ENCODE measurements at regions not wholly inside any gene's neighbourhood (a gene's known extent, or its start where the extent isn't known, plus 50 kb on each side); places are given as distances from the start of the nearest gene placed in this dataset.

GRCh38 chr11:45435706-45436105 lies 149.6 kb upstream of the SYT13 start:
- DNase-seq = no peak

DNA sequence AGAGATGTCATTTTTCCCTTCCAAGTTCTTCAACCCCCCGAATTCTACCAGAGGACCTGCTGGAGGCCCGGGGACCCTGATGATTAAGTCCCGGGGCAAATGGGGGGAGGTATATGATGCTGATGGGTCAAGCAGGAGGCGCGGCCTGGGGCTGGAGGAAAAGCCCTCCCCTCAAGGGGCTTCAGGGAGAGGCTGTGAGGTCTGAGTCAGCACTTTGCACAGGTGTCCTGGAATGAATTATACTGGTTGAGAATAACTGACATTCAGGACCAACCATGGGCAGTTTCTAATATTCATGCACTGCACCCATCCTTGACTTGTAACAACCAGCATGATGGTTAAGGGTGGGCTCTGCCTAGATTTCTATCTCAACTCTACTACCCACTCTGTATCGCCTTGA lies 146.8 kb upstream of the SYT13 start:
- DNase-seq = no peak

GRCh38 chr11:45432100-45432499 lies 146.0 kb upstream of the SYT13 start:
- DNase-seq = no peak

DNA sequence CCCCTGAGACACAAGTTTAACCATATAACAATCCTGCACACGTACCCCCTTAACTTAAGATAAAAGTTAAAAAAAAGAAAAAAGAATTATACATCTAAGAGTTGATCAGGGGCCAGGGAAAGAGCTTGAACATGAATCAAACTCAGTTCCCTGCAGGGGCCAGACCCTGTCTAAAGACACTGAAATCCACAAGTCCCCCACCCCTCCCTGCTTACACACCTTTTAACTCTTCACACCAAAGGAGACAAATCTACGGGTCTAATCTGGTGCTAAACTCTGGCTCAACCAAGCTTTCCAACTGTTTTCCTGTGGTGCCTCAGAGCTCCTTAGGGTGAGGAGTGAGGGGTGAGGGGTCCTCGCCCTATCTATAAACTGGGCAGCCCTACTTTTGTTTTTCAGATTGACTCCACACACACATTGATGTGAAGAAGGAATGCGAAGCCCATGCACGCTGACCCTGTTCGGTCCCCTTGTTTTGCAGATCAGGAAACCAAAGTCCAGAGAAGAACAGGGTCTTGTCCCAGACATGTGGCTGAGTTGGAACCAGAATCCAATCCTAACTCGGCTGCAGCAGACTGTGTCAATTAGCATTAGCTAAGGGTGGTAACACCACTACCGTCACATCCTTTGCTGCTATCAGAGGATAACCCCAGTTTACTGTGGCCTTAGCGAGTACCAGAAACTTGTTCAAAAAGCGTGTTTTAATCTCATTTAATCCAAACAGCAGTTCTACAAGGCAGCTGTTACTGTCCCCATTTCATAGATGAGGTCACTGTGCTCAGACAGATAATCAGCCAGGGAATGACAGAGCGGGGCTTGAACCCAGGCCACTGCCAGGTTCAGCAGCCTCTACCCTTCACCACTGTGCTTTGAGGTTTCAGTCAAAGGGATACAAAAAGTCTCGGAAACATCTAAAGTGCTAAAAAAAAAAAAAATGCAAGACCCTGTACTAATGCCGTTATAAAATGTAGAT lies 145.2 kb upstream of the SYT13 start:
- no peak for DNase-seq

DNA sequence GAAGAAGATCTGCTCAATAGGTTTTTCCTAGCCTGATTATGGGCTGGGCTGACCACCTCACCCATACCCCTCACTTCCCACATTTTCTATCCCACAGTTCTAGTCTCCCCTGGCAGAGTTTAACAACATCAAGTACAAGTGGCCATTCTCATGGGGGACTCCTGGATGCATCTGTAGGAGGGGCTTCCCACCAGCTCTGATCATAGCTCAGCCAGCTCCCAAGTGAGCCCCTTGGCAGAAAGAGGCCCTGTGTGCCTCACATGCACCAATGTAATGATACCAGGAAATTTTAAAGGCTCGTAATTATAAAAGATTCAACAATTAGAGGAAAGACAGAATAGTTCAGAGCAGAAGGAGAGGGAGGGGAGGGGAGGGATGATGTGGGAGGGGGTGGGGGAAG lies 144.2 kb upstream of the SYT13 start:
- no peak for DNase-seq

DNA sequence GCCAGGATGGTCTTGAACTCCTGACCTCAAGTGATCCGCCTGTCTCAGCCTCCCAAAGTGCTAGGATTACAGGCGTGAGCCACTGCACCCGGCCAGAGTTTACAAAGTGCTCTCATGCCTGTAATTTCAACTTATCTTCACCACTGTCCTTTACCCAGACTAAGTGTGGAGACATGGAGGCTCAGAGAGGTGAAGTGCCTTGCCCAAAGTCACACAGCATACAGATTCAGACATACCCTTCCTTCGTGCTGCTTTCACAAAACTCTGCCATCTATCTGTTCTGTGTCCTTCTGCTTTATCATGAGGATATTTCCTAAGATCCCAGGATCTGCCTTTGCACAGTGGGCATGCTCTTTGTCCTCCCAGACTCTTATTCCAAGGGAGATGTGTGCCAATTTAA lies 143.6 kb upstream of the SYT13 start:
- DNase-seq = no peak

GRCh38 chr11:45428541-45429230 lies 142.5 kb upstream of the SYT13 start:
- no peak for DNase-seq

GRCh38 chr11:45428116-45428515 lies 142.0 kb upstream of the SYT13 start:
- DNase-seq = no peak

GRCh38 chr11:45424411-45425180 lies 138.5 kb upstream of the SYT13 start:
- DNase-seq = no peak

GRCh38 chr11:45423475-45424120 lies 137.5 kb upstream of the SYT13 start:
- no peak for DNase-seq

- no peak for DNase-seq
These were observed 136.9 kb upstream of the SYT13 start for GRCh38 chr11:45423036-45423435.

- DNase-seq = no peak
These were observed 127.9 kb upstream of the SYT13 start for GRCh38 chr11:45414088-45414487.

DNA sequence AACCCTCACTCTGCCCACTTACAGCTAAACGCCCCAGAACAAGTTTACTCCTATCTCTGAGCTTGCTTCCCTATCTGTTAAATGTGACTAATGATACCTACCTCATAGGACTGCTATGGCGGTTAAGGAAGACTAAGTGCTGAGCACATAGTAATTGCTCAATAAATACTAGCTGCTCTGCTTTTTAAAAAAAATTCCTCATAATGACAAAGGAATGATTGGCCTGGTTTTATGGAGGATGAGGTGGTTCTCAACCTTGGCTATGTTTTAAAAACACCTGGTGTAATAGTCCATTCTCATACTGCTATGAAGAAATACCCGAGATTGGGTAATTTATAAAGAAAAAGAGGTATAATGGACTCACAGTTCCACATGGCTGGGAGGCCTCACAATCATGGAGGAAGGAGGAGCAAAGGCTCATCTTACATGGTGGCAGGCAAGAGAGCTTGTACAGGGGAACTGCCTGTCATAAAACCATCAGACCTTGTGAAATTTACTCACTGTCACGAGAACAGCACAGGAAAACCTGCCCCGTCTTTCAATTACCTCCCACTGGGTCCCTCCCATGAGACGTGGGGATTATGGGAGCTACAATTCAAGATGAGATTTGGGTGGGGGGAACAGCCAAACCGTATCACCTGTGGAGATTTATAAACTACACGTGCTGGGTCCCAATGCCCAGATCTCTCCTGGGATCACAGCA lies 127.2 kb upstream of the SYT13 start:
- DNase-seq = no peak

DNA sequence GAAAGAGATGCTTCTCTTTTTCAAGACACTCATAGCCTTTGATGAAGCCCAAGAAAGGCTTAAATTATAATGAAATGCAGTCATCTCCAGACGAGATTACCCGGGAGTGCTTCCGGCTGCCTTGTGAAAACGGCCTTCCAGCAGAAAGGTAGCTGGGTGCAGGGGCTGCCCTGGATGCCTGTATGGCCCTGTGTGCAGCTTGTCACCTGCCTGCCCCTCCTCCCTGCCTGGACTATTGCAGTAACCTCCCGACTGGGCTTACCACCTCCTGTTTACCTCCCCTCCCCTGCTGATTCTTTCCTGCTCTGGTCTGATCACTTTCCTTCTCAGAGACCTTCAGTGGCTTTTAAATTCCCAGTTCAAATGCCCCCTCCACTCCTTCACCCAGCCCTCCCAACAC lies 126.4 kb upstream of the SYT13 start:
- DNase-seq = no peak

DNA sequence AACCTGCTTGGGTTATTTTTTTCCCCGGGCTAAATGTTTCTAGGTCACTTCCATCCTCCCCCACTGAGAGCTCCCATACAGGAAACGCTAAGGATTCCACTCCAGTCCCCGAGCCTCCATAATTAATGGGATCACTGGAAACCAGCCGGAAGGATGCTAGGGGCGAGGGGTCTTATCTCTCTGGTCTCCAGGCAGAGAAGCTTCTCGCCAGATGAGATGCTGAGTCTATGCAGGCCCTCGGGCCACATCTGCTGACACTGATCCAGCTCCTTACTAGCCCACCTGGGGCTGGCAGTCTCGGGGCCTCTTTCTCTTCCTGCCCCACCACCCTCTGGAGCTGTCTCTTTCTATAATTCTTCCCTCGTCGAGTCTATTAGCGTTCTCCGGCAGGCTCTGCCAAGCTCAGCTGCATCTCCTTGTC lies 125.9 kb upstream of the SYT13 start:
- no peak for DNase-seq

- DNase-seq = no peak
These were observed 125.2 kb upstream of the SYT13 start for GRCh38 chr11:45411228-45411946.

DNA sequence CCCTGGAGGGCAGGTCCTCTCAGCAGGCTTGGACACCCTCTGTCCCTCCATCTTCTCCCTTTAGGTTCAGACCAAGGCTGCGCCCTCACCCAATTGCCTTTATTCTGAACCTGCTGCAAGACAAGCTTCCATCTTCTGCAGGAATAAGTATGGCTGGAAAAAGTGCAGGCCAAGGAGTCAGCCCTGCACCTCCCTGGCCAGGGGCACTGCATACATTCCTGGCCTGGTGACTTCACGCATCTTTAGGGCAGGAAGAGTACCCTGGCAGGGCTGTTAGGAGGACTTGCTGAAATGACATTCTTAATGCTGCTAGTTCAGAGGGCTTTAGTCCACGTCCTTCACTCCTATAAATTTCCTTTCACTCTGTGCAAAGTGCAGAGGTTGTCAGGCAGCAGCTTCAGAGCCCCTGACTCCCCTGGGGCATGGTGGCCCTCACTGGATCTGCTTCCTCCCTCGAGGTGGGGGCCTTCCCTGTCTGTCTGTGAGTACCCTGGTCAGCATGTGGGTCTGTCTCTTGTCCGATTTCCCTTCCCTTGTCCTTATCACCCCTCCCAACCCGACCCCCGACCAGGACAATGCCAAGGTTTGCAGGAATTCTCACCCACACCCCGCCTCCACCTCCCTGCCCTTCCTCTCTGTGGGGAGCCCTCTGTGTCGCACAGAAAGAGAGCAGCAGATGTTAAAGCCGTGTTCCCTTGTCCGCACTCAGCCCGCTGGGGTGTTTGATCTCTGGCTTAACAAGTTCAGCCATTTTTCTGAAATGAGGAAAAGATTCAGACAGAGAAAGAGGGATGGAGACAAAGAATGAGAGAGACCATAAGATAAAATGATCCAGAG lies 124.5 kb upstream of the SYT13 start:
- DNase-seq = no peak

GRCh38 chr11:45409587-45409986 lies 123.4 kb upstream of the SYT13 start:
- no peak for DNase-seq

GRCh38 chr11:45407226-45407625 lies 121.1 kb upstream of the SYT13 start:
- no peak for DNase-seq

DNA sequence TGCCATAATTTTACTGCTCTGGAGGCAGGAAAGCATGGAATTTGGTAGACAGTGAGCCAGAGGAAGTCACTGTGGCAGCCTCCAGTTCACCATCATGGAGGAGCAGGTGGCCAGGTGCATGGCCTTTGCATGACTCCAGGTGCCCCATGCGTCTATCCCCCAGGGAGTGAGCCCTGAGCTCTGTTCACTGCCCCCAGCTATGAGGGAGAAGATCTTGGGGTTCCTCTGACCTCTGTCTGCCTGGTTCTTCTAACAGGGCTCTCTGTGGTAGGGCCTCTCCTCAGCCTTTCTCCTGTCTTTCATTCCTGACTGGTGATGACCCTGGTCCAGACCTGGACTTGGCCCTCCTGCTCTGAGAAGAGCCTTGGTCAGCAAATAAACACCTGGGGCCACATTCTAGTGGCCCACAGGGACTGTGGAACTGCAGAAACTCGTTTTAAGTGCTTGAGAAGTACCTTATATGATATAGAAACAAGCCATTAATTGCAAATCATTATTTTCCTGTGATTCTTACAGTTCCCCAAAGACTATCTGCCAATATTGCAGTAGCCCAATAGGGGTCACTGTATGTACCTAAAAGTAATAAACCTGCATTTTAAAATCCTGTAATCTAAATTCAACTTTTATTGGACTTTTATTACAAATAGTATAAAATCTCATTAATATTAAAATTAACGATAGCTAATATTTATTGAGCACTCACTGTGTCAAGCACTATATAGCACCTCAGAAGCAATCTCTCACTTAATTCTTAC lies 120.0 kb upstream of the SYT13 start:
- DNase-seq = no peak

All from activated naive CD4-positive, alpha-beta T cell treated with anti-CD3 and anti-CD28 coated beads, Interleukin-2, amount 50 U/mL, for 16 hours (primary cell).